Prostate gland (tissue), 2 donors: ENCODE measurements at regions not wholly inside any gene's neighbourhood (a gene's known extent, or its start where the extent isn't known, plus 50 kb on each side); places are given as distances from the start of the nearest gene placed in this dataset.

Experiments used
- CTCF ChIP-seq, 4 experiments: fragments of 200-600 bp in 2 of 4; fragments of 450-650 bp in 2 of 4; sonication (generic) in 2 of 4; IDR thresholded peaks; 1 replicate in 3 of 4; 2 replicates in 1 of 4; pipeline ENCODE4 v1.5.1; 2016 to 2019; ENCODE audit warnings: antibody characterized with exemption in 4 of 4, mild to moderate bottlenecking in 2 of 4, moderate library complexity in 2 of 4
- POLR2A ChIP-seq: fragments of 450-650 bp; IDR thresholded peaks from one replicate; pipeline ENCODE4 v1.6.1; 2016; ENCODE audit warnings: antibody characterized with exemption, mild to moderate bottlenecking
- POLR2AphosphoS5 ChIP-seq: sonication (generic); formaldehyde crosslinking; IDR thresholded peaks from one replicate; pipeline ENCODE4 v1.6.1; 2017; ENCODE audit warnings: antibody characterized with exemption

GRCh38 chr2:56107502-56108220 lies 76.1 kb upstream of the CCDC85A start:
- TF ChIP-seq POLR2AphosphoS5 = no peak
- no peak for TF ChIP-seq CTCF (IDR thresholded peaks at IDR 0.05)
- no peak for TF ChIP-seq POLR2A
